ENCODE measurements at regions not wholly inside any gene's neighbourhood (a gene's known extent, or its start where the extent isn't known, plus 50 kb on each side); places are given as distances from the start of the nearest gene placed in this dataset.

- TF ChIP-seq POLR2A (IDR thresholded peaks at IDR 0.05) (no peak), EP300 (IDR thresholded peaks at IDR 0.05) (no peak)
- TF ChIP-seq, protein P1, sequence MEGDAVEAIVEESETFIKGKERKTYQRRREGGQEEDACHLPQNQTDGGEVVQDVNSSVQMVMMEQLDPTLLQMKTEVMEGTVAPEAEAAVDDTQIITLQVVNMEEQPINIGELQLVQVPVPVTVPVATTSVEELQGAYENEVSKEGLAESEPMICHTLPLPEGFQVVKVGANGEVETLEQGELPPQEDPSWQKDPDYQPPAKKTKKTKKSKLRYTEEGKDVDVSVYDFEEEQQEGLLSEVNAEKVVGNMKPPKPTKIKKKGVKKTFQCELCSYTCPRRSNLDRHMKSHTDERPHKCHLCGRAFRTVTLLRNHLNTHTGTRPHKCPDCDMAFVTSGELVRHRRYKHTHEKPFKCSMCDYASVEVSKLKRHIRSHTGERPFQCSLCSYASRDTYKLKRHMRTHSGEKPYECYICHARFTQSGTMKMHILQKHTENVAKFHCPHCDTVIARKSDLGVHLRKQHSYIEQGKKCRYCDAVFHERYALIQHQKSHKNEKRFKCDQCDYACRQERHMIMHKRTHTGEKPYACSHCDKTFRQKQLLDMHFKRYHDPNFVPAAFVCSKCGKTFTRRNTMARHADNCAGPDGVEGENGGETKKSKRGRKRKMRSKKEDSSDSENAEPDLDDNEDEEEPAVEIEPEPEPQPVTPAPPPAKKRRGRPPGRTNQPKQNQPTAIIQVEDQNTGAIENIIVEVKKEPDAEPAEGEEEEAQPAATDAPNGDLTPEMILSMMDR (IDR thresholded peaks at IDR 0.05), result no peak
Measured at GRCh38 chr13:72571191-72571590, 156.2 kb downstream of the MZT1 start.

Measured in ovary (tissue), 3 donors.